ENCODE measurements at regions not wholly inside any gene's neighbourhood (a gene's known extent, or its start where the extent isn't known, plus 50 kb on each side); places are given as distances from the start of the nearest gene placed in this dataset.

DNA sequence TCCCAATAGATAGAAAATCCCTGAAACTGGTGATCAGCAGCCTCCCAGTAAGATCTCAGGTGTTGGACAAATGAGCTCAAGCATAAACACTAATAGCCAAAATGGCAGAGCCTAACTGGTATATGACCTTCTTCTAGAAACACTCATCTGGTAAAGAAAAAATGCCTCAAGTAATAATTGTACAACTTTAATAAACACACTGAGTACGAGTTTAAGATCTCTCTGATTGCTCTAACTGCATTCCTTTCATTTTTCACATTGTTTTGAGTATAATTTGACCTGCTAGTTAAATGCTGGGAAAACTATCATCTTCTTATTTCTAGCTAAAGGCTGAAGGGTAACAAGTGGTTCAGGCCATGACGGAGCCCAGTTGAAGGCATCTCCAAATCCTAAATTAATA lies 2009.5 kb upstream of the PCDH20 start:
- WGBS, 2 donors, result 43 to 47% methylated on average over 2 of the region's 2 CpGs
- no peaks in the 10 kb centered on the region for H3K4me1 ChIP-seq
- no peaks in the 10 kb centered on the region for H3K27me3 ChIP-seq
- no peaks in the 10 kb centered on the region for H3K9me3 ChIP-seq
- H3K27ac ChIP-seq, result no peak overlapping the region
- no peak for FAIRE-seq
- TF ChIP-seq CTCF (IDR thresholded peaks at IDR 0.05), result no peak
- no peak for ATAC-seq
- no peaks in the 10 kb centered on the region for H3K36me3 ChIP-seq
- H3K4me3 ChIP-seq, result no peak overlapping the region
- no peak for DNase-seq
- intact Hi-C loops (cut with DNase I), result no loop called here

- no peak overlapping the region for H3K4me3 ChIP-seq
- no peaks in the 10 kb centered on the region for H3K36me3 ChIP-seq
- ATAC-seq (no peak), FAIRE-seq (no peak), DNase-seq (no peak)
- 55 to 75% methylated on average over 3 of the region's 3 CpGs for WGBS, 2 donors
- H3K27me3 ChIP-seq, result no peaks in the 10 kb centered on the region
- no peaks in the 10 kb centered on the region for H3K4me1 ChIP-seq
- TF ChIP-seq CTCF (IDR thresholded peaks at IDR 0.05), result no peak
- no peak overlapping the region for H3K27ac ChIP-seq
- H3K9me3 ChIP-seq, result no peaks in the 10 kb centered on the region
- intact Hi-C loops (cut with DNase I), result no loop called here
Observed at GRCh38 chr13:63421123-63421522, 2005.5 kb upstream of the PCDH20 start.

DNA sequence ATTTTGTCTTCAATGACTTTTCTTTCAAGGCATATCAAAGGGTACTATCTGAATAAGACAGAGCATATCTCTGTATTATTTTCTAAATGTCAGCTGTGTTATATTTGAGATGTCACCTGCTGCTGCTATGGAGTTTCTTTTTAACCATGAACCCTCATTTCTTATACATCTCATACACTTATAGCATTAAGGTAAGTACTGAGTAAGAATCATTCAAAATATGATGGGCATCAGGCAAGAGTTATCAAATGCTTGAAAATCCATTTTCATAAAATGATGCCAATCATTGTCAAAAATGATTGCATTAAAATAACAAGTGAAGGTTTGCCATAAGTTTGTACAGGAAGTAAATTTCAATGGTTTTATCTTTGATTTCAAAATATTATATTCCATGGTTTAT lies 2005.0 kb upstream of the PCDH20 start:
- H3K4me3 ChIP-seq, result no peak overlapping the region
- H3K27ac ChIP-seq, result no peak overlapping the region
- ATAC-seq (no peak), FAIRE-seq (no peak), DNase-seq (no peak)
- no peaks in the 10 kb centered on the region for H3K36me3 ChIP-seq
- no peaks in the 10 kb centered on the region for H3K27me3 ChIP-seq
- intact Hi-C loops (cut with DNase I), result no loop called here
- no peaks in the 10 kb centered on the region for H3K9me3 ChIP-seq
- TF ChIP-seq CTCF (IDR thresholded peaks at IDR 0.05), result no peak
- H3K4me1 ChIP-seq, result no peaks in the 10 kb centered on the region

DNA sequence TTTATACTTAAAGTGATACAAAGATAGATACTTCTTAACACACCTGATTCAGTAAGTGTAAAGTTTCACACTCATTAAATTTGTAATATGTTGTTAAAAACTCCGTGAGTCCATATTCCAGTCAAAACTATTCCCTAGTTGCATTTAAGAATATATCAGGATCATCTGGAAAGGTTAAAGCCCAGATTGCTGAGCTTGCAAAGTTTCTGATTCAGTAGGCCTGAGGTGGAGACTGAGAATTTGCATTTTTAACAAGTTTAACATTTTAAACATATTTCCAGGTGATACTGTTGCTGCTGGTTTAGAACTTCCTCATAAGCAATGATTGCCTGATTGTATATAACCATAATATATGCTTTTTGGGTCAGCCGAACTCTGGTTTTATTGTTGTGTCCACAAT lies 1998.6 kb upstream of the PCDH20 start:
- no peak overlapping the region for H3K27ac ChIP-seq
- no peaks in the 10 kb centered on the region for H3K4me1 ChIP-seq
- no peak for TF ChIP-seq CTCF (IDR thresholded peaks at IDR 0.05)
- DNase-seq (no peak), FAIRE-seq (no peak), ATAC-seq (no peak)
- no peaks in the 10 kb centered on the region for H3K27me3 ChIP-seq
- WGBS, 2 donors, result 65 to 87% methylated on average over 2 of the region's 2 CpGs
- H3K9me3 ChIP-seq, result no peaks in the 10 kb centered on the region
- H3K36me3 ChIP-seq, result no peaks in the 10 kb centered on the region
- intact Hi-C loops (cut with DNase I), result no loop called here
- no peak overlapping the region for H3K4me3 ChIP-seq

DNA sequence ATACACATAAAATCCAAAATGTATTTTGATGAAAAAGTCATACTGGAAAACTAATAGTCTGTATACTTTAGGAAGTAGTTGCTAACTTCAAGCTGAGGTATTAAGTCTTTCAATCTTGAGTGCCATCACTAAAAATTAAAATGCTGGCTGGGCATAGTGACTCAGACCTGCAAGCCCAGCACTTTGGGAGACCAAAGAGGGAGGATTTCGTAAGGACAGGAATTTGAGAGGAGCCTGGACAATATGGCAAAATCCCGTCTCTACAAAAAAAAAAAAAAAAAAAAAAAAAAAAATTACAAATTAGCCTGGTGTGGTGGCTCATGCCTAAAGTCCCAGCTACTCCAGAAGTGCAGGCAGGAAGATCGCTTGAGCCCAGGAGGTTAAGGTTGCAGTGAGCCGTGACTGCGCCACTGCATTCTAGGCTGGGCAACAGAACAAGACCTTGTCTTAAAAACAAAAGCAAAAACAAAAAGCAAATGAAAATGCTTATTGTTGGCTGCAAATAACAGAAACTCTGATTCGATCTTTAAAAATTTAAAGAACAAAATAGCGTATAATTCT lies 1994.2 kb upstream of the PCDH20 start:
- no peak for TF ChIP-seq CTCF (IDR thresholded peaks at IDR 0.05)
- DNase-seq (no peak), FAIRE-seq (no peak), ATAC-seq (no peak)
- no peaks in the 10 kb centered on the region for H3K27me3 ChIP-seq
- WGBS, 2 donors, result 67 to 85% methylated on average over 7 of the region's 7 CpGs
- intact Hi-C loops (cut with DNase I), result no loop called here
- H3K4me1 ChIP-seq, result no peaks in the 10 kb centered on the region
- H3K27ac ChIP-seq, result no peak overlapping the region
- no peak overlapping the region for H3K4me3 ChIP-seq
- H3K36me3 ChIP-seq, result no peaks in the 10 kb centered on the region
- H3K9me3 ChIP-seq, result no peaks in the 10 kb centered on the region

Measured in pancreas (tissue), 10 donors.